IMR-90 (cell line): ENCODE measurements at regions not wholly inside any gene's neighbourhood (a gene's known extent, or its start where the extent isn't known, plus 50 kb on each side); places are given as distances from the start of the nearest gene placed in this dataset.

ENCODE experiments used
- BHLHE40 ChIP-seq: fragments of 150-350 bp; IDR thresholded peaks from 2 replicates; pipeline ENCODE4 v1.6.1; 2016; ENCODE audit warnings: mild to moderate bottlenecking, low read depth, low read length
- CEBPB ChIP-seq: IDR thresholded peaks from 2 replicates; pipeline ENCODE4 v1.6.1; 2012; ENCODE audit warnings: low read depth, low read length, improper control_type of control experiment
- CHD1 ChIP-seq: IDR thresholded peaks from 2 replicates; pipeline ENCODE4 v1.6.1; 2012; ENCODE audit warnings: low read depth, low read length, improper control_type of control experiment
- CTCF ChIP-seq: conservative IDR thresholded peaks from 2 replicates; pipeline ENCODE4 v1.5.1; 2012; ENCODE audit warnings: mild to moderate bottlenecking, low read depth, low read length, improper control_type of control experiment
- ELK1 ChIP-seq: fragments of 150-350 bp; IDR thresholded peaks from 2 replicates; pipeline ENCODE4 v1.6.1; 2016; ENCODE audit warnings: low read depth, mild to moderate bottlenecking, low read length, moderate library complexity, borderline replicate concordance
- FOS ChIP-seq: fragments of 150-350 bp; IDR thresholded peaks from 2 replicates; pipeline ENCODE4 v1.6.1; 2016; ENCODE audit warnings: low read depth, low read length
- MAFK ChIP-seq: IDR thresholded peaks from 2 replicates; pipeline ENCODE4 v1.6.1; 2012; ENCODE audit warnings: low read depth, low read length, improper control_type of control experiment
- MAZ ChIP-seq: IDR thresholded peaks from 2 replicates; pipeline ENCODE4 v1.6.1; 2012; ENCODE audit warnings: low read depth, mild to moderate bottlenecking, low read length, improper control_type of control experiment, moderate library complexity, borderline replicate concordance
- NFE2L2 ChIP-seq: fragments of 150-350 bp; IDR thresholded peaks from 2 replicates; pipeline ENCODE4 v1.6.1; 2016; ENCODE audit warnings: low read depth, mild to moderate bottlenecking, low read length
- POLR2A ChIP-seq: IDR thresholded peaks from 2 replicates; pipeline ENCODE4 v1.6.1; 2012; ENCODE audit warnings: mild to moderate bottlenecking, low read depth, low read length
- RAD21 ChIP-seq: IDR thresholded peaks from 2 replicates; pipeline ENCODE4 v1.6.1; 2012; ENCODE audit warnings: low read length, improper control_type of control experiment
- RFX5 ChIP-seq: IDR thresholded peaks from 2 replicates; pipeline ENCODE4 v1.8.0; 2012; ENCODE audit warnings: low read depth, mild to moderate bottlenecking, low read length, moderate library complexity
- SMC3 ChIP-seq: fragments of 150-350 bp; IDR thresholded peaks from 2 replicates; pipeline ENCODE4 v1.6.1; 2016; ENCODE audit warnings: low read depth, mild to moderate bottlenecking, antibody characterized with exemption, low read length, moderate library complexity
- USF2 ChIP-seq: fragments of 150-350 bp; IDR thresholded peaks from 2 replicates; pipeline ENCODE4 v1.6.1; 2017; ENCODE audit warnings: mild to moderate bottlenecking, antibody characterized with exemption, low read length, low read depth

GRCh38 chrX:42846741-42847140 lies 68.8 kb upstream of the PPP1R2C start:
- no peak for TF ChIP-seq SMC3
- TF ChIP-seq POLR2A: no peak
- TF ChIP-seq CTCF: no peak
- no peak for TF ChIP-seq MAZ
- TF ChIP-seq RAD21: no peak
- no peak for TF ChIP-seq USF2
- TF ChIP-seq RFX5: no peak
- TF ChIP-seq CHD1: no peak
- no peak for TF ChIP-seq BHLHE40
- TF ChIP-seq NFE2L2: no peak
- no peak for TF ChIP-seq CEBPB
- TF ChIP-seq FOS: no peak
- no peak for TF ChIP-seq MAFK
- TF ChIP-seq ELK1: no peak
